CD4-positive, alpha-beta T cell treated with Interleukin-15 for 4 hours (primary cell): ENCODE measurements at regions not wholly inside any gene's neighbourhood (a gene's known extent, or its start where the extent isn't known, plus 50 kb on each side); places are given as distances from the start of the nearest gene placed in this dataset.
"Not testable (repeated sequence)": the region's sequence is repeated elsewhere in the genome, so short reads cannot be mapped to it uniquely, and the experiment has no call there.

ENCODE experiments used
- DNase-seq: peaks from one replicate; pipeline ENCODE4 v3.0.0-alpha.2; 2020; ENCODE audit warnings: low spot score

GRCh38 chr4:3955321-3956164 is 189.4 kb downstream of the ADRA2C start:
- DNase-seq: peak; percentile 99

GRCh38 chr4:3956165-3956867 is 190.1 kb downstream of the ADRA2C start:
- not testable (repeated sequence) for DNase-seq

GRCh38 chr4:3961091-3961672 is 195.0 kb downstream of the ADRA2C start:
- DNase-seq: not testable (repeated sequence)

- not testable (repeated sequence) for DNase-seq
Measured at GRCh38 chr4:3964572-3965278, 198.5 kb downstream of the ADRA2C start.

DNA sequence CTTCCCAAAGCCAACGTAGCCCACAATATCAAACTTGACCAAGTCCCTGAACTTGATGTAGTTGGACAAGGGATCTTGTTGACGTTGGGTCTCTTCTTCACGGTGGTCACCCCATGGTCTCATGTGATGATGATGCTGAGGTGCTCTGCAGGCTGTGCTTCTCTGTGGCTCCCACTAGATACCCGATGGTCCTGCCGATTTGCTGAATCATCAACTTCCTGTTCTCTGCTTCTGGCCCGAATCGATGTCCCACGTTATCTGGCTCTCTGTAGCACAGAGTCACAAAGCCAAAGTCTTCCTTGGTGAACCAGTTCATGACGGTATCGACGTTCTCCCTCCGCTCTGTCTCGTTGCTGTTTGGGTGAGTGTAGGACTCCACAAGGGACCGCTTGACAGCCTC is 201.0 kb downstream of the ADRA2C start:
- not testable (repeated sequence) for DNase-seq

GRCh38 chr4:3972626-3973025 is 206.4 kb downstream of the ADRA2C start:
- not testable (repeated sequence) for DNase-seq

GRCh38 chr4:3973581-3974200 is 207.5 kb downstream of the ADRA2C start:
- DNase-seq: not testable (repeated sequence)

DNA sequence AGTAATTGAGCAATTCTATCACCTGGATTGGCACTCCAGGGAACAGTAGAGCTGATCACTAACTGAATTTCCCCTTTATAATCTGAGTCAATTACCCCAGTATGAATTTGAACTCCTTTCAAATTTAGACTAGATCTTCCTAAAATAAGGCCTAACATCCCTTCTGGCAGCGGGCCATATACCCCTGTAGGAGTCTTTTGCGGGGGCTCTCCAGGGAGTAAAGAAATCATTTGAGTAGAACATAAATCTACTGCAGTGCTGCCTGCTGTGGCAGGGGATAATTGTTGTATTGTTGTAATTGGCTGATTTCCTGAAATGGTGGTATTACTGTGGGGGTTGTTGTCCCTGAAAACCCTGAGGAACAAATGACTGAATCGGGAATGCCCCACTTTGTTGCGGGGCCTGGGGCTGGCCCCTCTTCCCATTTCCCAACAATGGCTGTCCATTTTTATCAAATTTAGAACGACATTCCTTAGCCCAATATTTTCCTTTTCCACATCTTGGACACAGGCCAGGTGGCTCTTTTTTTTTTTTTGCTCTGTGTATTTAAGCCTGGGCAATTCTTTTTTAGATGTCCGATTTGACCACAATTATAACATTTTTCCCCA is 217.4 kb downstream of the ADRA2C start:
- DNase-seq: not testable (repeated sequence)

DNA sequence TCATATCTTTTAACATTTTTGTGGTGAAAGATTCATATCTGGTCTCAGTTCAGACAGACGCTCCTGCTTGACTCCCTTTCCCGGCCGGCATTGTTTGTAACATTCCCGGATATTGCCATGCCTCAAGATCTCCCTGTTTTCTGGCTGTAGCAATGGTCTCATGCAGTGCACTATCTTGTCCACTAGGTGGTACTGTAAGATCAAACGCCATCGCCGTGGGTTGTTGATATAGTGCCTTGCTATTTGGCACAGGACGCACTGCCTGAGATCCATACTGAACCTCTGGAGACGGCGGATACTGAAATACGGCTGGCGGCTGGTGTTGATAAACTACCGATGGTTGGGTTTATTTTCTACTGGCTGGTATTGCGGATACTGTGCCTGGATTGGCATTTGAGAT is 218.6 kb downstream of the ADRA2C start:
- DNase-seq: not testable (repeated sequence)

DNA sequence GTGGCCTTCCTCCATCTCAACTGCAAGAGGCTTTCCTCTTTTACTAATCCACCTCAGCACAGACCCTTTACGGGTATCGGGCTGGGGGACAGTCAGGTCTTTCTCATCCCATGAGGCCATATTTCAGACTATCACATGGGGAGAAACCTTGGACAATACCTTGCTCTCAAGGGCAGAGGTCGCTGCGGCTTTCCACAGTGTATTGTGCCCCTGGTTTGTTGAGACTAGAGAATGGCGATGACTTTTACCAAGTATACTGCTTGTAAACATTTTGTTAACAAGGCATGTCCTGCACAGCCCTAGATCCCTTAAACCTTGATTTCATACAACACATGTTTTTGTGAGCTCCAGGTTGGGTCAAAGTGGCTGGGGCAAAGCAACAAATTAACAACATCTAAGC is 220.2 kb downstream of the ADRA2C start:
- not testable (repeated sequence) for DNase-seq

GRCh38 chr4:3997386-3997785 is 229.3 kb downstream of the OTOP1 start:
- DNase-seq: not testable (repeated sequence)

DNA sequence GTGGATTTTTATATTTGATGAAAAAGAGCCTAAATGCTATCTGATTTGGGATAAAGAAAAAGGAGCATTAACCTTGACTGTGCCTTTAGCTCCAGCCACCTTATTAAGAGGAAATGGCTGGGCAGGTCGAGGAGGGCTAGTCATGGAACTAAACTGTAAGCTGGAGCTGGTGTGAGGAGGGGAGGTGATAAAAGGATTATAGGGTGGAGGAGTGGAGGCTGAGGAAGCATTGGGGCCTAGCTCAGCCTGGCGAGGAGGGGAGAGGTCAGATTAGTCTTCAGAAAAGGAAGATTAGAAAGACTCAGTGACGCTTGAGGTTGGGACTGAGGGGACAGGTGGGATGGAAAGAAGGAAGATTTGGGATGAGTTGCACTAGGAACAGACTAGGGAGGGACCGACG is 222.7 kb downstream of the OTOP1 start:
- DNase-seq: not testable (repeated sequence)

DNA sequence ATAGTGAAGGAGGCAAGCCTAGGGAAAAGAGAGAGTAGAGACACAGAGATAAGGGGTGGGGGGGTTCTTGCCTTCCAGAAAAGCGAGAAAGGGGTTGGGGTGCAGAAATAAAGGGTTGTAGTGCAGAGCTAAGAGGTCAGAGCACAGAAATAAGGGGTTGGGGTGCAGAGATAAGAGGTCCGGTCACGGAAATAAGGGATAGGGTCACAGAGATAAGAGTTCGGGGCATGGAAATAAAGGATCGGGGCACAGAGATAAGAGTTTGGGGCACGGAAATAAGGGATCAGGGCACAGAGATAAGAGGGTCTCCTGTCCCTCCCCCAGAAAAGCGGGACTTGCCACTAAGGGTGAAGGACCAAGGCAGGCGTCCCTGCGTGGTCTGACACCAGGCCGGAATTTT is 222.0 kb downstream of the OTOP1 start:
- not testable (repeated sequence) for DNase-seq

DNA sequence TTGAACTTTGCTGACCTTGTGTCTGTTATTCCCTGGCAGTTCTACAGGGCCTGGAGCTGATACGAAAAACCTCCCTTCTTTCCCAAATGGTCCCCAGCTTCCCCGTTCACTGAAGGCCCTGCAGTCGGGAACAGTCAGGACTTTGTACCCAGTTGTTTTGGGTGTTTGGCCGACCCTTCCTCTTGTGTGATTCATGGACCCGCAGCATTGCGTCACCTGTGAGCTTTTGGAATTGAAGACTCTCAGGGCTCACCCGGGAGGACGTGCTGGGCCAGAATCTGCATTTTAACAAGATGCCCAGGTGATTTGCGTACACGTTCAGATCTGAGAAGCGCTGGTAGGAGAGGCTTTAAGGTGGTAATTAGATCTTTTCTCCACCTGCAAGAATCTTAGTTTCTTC is 220.4 kb downstream of the OTOP1 start:
- DNase-seq: not testable (repeated sequence)

- DNase-seq: not testable (repeated sequence)
Measured at GRCh38 chr4:4019071-4019470, 207.7 kb downstream of the OTOP1 start.

DNA sequence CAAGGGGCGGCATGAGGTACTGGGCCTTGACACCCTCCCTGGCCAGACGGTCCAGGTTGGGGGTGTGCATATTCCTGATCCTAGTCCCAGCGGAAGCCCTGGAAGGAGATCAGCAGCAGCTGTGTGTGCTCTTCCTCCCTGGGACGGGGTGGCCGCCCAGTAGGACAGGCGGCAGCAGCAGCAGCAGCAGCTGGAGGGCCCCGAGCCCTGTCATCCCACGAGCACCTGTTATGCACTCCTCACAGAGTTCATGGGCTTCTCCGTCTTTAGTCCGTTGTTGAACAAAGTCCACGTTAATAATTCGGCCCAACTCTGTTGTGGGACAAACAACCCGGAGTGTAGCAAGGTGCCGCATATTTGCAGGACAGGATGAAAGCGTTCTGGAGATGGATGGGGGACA is 205.6 kb downstream of the OTOP1 start:
- not testable (repeated sequence) for DNase-seq

DNA sequence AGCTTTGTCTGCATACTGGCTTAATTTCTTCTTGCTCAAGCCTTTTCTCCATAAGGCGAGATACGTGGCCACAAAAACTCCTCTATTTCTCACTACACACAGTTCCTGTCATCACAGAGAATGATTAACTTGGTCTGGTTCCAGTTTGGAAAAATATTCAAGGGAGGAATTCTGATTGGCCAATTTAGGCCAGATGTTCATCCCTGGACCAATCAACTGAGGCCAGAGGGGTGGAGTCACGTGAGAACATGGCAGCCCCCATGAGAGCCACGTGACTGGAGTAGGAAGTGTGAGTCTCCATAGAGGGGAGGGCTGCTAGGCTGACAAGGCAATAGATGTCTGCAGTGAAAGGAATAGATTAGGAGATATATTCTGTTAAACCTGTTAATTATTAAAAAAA is 200.0 kb downstream of the OTOP1 start:
- DNase-seq: not testable (repeated sequence)

GRCh38 chr4:4028752-4029151 is 198.0 kb downstream of the OTOP1 start:
- DNase-seq: not testable (repeated sequence)

DNA sequence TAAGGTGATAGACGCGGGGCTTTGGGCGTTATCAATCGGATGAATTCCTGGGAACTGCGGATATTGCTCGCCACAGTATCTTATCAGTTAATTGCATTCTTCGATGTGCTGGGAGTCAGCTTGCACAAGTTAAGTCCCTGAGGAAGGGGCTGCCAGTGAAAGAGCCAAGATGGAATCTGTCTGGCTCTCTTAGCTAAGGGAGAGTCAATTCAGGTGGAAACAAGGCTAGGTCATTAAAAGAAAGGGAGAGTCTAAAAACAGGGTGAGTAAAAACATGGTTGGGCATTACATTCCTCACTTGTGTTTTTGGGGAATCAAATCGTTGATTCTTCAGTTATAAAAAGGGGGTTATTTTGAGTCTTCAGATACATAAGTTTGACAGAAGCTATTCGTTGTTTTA is 196.2 kb downstream of the OTOP1 start:
- DNase-seq: not testable (repeated sequence)

- DNase-seq: not testable (repeated sequence)
Measured at GRCh38 chr4:4031446-4032135, 195.1 kb downstream of the OTOP1 start.

DNA sequence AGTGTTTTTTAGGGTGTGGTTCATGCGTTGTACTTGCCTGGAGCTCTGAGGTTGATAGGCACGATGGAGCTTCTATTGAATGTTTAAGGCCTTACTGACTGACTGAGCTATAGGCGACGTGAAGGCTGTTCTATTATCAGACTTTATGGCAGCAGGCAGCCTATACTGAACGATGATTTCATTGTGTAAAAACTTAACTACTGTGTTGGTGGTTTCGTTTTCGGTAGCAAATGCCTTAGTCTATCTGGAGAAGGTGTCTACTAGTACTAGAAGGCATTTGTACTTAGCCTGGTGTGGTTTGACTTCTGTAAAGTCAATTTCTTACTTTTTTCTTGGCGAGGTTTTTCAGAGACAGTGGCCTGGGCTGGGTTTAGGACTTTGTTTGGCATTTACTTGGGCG is 194.4 kb downstream of the OTOP1 start:
- DNase-seq: peak; percentile 1
